SK-N-SH (cell line): ENCODE measurements at regions not wholly inside any gene's neighbourhood (a gene's known extent, or its start where the extent isn't known, plus 50 kb on each side); places are given as distances from the start of the nearest gene placed in this dataset.

Source experiments
- CTCF ChIP-seq: fragments of 200-600 bp; sonication (generic); IDR thresholded peaks from 2 replicates; pipeline ENCODE4 v1.6.1; 2017; ENCODE audit warnings: antibody characterized with exemption, mild to moderate bottlenecking, moderate library complexity
- FOXJ3 ChIP-seq: sonication (generic); formaldehyde crosslinking; IDR thresholded peaks from 2 replicates; pipeline ENCODE4 v1.5.1; 2020; ENCODE audit warnings: mild to moderate bottlenecking, missing genetic modification reagents
- GATA2 ChIP-seq: sonication (generic); formaldehyde crosslinking; IDR thresholded peaks from 2 replicates; pipeline ENCODE4 v1.5.0; 2020; ENCODE audit warnings: mild to moderate bottlenecking, missing genetic modification reagents
- RAD21 ChIP-seq: IDR thresholded peaks from 2 replicates; pipeline ENCODE4 v1.6.1; 2012; ENCODE audit warnings: mild to moderate bottlenecking, low read length
- RCOR1 ChIP-seq: fragments of 150-350 bp; IDR thresholded peaks from 2 replicates; pipeline ENCODE4 v1.6.1; 2017; ENCODE audit warnings: antibody characterized with exemption, low read length
- RXRA ChIP-seq: IDR thresholded peaks from 2 replicates; pipeline ENCODE4 v1.4.0; 2012; ENCODE audit warnings: low read depth, mild to moderate bottlenecking, borderline replicate concordance
- TCF12 ChIP-seq: IDR thresholded peaks from 2 replicates; pipeline ENCODE4 v1.4.0; 2012
- TF ChIP-seq, protein P1 (sequence below): IDR thresholded peaks from 2 replicates; pipeline ENCODE4 v1.6.1; 2012; ENCODE audit warnings: mild to moderate bottlenecking, low read depth, low read length, moderate library complexity

DNA sequence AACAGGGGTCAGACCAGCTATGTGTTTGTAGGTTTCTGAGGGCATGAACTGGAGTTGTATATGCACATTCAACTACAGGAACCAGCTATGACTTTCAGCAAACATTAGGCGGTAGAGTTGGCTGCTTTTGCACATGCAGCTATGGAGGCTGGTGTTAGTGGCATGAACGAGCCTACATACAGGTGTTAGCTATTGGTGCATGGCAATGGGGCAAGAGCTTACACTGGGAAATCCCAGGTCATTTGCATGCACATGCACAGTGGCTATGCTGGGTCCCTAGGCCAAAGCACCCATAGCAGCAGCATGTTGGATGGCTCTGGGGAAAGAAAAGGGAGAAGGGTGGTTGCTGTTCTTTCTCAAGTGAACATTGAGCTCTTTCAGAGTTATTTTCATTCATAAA lies 1018.5 kb upstream of the PHF14 start:
- TF ChIP-seq CTCF = no peak
- TF ChIP-seq, protein P1, sequence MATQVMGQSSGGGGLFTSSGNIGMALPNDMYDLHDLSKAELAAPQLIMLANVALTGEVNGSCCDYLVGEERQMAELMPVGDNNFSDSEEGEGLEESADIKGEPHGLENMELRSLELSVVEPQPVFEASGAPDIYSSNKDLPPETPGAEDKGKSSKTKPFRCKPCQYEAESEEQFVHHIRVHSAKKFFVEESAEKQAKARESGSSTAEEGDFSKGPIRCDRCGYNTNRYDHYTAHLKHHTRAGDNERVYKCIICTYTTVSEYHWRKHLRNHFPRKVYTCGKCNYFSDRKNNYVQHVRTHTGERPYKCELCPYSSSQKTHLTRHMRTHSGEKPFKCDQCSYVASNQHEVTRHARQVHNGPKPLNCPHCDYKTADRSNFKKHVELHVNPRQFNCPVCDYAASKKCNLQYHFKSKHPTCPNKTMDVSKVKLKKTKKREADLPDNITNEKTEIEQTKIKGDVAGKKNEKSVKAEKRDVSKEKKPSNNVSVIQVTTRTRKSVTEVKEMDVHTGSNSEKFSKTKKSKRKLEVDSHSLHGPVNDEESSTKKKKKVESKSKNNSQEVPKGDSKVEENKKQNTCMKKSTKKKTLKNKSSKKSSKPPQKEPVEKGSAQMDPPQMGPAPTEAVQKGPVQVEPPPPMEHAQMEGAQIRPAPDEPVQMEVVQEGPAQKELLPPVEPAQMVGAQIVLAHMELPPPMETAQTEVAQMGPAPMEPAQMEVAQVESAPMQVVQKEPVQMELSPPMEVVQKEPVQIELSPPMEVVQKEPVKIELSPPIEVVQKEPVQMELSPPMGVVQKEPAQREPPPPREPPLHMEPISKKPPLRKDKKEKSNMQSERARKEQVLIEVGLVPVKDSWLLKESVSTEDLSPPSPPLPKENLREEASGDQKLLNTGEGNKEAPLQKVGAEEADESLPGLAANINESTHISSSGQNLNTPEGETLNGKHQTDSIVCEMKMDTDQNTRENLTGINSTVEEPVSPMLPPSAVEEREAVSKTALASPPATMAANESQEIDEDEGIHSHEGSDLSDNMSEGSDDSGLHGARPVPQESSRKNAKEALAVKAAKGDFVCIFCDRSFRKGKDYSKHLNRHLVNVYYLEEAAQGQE = no peak
- TF ChIP-seq RXRA = no peak
- no peak for TF ChIP-seq FOXJ3 (CRISPR knock-in tag)
- no peak for TF ChIP-seq RAD21
- TF ChIP-seq GATA2 (CRISPR knock-in tag) = no peak
- no peak for TF ChIP-seq RCOR1
- no peak for TF ChIP-seq TCF12
